Jurkat, Clone E6-1 (cell line): ENCODE measurements at regions not wholly inside any gene's neighbourhood (a gene's known extent, or its start where the extent isn't known, plus 50 kb on each side); places are given as distances from the start of the nearest gene placed in this dataset.
A peak's percentile ranks its signal among the peaks of the same experiment; 100 is the strongest.

Source experiments
- DNase-seq: peaks from one replicate; pipeline ENCODE4 v3.0.0-alpha.2; 2011; ENCODE audit warnings: low read depth, low spot score
- H3K4me3 ChIP-seq: 2 replicates; pipeline ENCODE4 v1.5.1; 2011; ENCODE audit warnings: mild to moderate bottlenecking, low read length, control low read depth, moderate library complexity

DNA sequence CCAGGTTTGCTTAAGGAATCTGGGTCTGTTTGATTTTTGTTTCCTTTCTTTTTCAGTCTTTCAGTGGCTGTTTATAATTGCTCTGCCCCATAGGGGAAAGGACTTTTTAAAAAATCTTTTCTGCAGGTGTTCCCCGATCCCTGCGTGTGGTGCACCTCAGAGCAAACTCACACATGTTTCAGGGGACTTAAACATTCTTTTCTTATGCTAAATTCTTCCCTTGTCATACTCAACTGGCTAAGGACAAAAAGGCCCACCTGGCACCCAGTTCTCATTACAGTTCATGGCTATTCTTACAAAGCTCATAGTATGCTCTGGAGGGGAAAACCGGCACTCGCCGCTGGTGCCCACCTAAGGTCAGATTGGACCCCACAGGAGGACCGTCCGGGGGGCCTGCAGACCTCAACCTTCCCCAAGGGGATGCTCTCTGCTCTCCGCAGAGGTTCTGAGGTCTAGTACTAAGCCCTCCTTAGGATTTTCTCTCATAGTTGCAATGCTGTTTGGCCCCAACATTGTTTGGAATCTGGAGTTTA, 220.3 kb downstream of the HGF start:
- DNase-seq: no peak
- no peak overlapping the region for H3K4me3 ChIP-seq

- no peak overlapping the region for H3K4me3 ChIP-seq
- DNase-seq: no peak
Measured at GRCh38 chr7:81534996-81535395, 234.9 kb downstream of the HGF start.

DNA sequence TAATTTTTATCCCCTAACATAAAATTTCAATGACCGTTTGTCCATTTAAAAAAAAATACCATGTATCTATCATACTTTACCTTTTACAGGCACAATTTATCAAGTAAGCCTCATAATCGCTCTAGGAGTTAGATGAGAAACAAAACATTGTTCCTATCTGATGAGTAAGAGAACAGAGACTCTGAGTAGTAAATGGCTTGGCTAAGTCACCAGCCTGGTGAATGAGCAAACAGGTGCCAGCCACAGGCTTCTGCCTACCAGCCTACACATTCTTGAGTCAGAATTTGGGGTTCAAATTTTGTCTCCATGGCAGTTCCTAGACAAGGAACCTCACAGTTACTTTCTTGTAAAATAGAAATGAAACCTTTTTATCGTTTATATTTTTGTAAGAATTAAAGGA, 235.4 kb downstream of the HGF start:
- no peak for DNase-seq
- no peak overlapping the region for H3K4me3 ChIP-seq

DNA sequence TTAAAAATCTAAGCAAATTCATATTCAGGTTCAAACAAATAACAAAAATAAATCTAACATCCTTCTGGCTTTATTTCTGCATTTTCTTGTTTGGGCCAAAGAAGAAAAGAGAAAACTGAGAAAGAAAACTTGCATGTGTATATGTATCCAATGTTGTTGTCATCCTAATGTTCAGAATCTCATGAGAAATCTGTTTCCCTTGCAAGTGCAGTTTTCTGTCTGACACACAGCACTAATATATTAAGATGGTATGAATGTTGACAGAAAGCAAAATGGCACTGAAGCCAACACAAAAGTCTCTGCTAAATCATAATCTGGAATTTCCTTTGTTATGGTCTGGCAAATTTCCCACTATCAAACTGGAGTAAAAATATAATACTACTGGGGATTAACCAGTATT, 235.9 kb downstream of the HGF start:
- no peak overlapping the region for H3K4me3 ChIP-seq
- DNase-seq: no peak

- DNase-seq: no peak
- H3K4me3 ChIP-seq: no peak overlapping the region
Measured at GRCh38 chr7:81533426-81533825, 236.4 kb downstream of the HGF start.

GRCh38 chr7:81529785-81530184, 240.1 kb downstream of the HGF start:
- H3K4me3 ChIP-seq: no peak overlapping the region
- DNase-seq: no peak

- H3K4me3 ChIP-seq: no peak overlapping the region
- DNase-seq: no peak
Measured at GRCh38 chr7:81527651-81528050, 242.2 kb downstream of the HGF start.

- no peak for DNase-seq
- no peak overlapping the region for H3K4me3 ChIP-seq
Measured at GRCh38 chr7:81526971-81527370, 242.9 kb downstream of the HGF start.

- DNase-seq: no peak
Measured at GRCh38 chr7:81525841-81526240, 244.0 kb downstream of the HGF start.

DNA sequence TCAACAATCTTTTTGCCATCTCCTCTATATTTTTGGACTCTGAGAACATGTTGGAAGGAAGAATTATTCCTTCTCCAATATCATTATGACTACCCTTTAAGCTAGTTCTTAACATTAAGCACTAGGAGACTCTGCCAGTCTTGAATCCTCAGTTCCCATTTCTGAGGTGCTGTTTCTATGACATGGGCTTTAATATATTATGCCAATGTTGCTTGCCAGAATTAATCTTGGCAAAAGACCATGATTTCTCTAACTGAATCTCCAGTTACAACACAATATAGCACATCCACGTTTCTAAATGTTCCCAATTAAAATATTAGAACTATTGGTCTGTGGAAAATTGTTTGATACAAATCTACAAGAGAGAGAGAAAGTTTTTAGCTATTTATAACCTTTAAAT, 250.0 kb downstream of the HGF start:
- H3K4me3 ChIP-seq: no peak overlapping the region

More at GRCh38 chr7:81525841-81526240, 244.0 kb downstream of the HGF start:
- no peak overlapping the region for H3K4me3 ChIP-seq

DNA sequence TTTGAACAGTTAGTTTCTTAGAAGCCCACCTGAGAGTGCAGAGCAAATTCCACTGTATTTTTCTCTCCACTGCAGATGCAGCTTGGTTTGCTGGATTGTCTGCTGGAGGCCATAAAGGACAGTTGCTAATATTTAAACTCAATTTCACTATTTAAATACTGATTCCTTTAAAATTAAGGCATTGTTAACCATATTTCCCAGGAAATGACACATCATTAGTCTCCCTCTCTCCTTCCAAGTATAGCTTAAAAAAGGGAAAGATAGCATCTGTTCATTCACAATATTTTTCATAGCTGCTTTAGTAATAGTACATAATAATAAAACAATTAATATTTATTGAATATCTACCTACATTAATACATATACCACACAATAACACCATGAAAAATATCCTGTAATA, 252.9 kb downstream of the HGF start:
- no peak for DNase-seq
- no peak overlapping the region for H3K4me3 ChIP-seq

More for the DNA sequence above, 250.0 kb downstream of the HGF start:
- no peak for DNase-seq

DNA sequence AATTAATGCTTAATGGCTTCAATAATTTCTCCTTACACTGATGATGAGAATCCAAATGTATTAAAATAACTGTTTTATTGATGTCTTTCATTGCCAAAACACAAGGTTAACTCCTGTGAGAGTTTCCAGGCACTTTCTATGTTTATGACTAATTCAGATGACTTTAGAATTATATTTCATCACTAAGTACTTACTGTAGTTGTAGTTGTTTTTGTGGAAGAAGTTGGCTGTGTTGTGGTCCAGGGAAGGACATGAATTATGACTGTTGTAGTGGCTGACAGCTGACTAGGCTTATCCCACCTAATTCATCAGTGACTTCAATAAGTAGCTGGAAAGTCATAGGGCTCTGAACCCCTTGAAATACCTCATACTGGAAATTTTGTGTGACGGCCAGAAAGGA, 254.8 kb downstream of the HGF start:
- no peak for DNase-seq
- H3K4me3 ChIP-seq: no peak overlapping the region

- no peak for DNase-seq
- H3K4me3 ChIP-seq: no peak overlapping the region
Measured at GRCh38 chr7:81514546-81514945, 255.3 kb downstream of the HGF start.

DNA sequence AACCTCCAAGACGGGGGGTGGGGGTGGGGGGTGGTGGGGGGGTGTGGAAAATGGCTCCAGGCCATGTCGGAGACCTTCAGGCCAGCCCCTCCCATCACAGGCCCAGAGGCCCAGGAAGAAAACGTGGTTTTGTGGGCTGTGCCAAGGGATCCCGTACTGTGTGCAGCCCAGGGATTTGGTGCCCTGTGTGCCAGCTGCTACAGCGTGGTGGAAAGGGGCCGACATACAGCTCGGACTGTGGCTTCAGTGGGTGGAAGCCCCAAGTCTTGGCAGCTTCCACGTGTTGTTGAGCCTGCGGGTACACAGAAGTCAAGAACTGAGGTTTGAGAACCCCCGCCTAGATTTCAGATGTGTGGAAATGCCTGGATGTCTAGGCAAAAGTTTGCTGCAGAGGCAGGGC, 259.7 kb downstream of the HGF start:
- no peak overlapping the region for H3K4me3 ChIP-seq
- DNase-seq: no peak

GRCh38 chr7:81507221-81507620, 262.6 kb downstream of the HGF start:
- DNase-seq: no peak

GRCh38 chr7:81506609-81507008, 263.2 kb downstream of the HGF start:
- DNase-seq: no peak

More at GRCh38 chr7:81507221-81507620, 262.6 kb downstream of the HGF start:
- no peak overlapping the region for H3K4me3 ChIP-seq

DNA sequence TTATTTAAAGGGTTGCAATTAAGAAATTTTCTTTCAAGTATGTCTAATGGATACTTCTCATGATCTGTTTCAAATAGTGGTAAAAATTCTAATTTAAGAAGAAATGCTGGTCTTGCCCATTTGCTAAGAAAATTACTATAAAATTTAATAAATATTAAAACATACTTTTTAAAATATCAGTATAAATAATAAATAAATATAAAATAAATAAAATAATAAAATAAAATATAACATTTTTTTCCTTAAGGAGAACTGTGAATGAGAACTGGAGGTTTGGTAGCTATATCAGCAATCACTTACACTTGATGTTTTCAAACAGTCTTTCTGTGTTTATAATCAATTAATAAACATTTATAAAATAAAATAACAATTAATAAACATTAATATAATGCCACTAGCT, 266.1 kb downstream of the HGF start:
- H3K4me3 ChIP-seq: no peak overlapping the region
- DNase-seq: no peak

More at GRCh38 chr7:81506609-81507008, 263.2 kb downstream of the HGF start:
- H3K4me3 ChIP-seq: no peak overlapping the region

- DNase-seq: no peak
- no peak overlapping the region for H3K4me3 ChIP-seq
Measured at GRCh38 chr7:81503336-81503735, 266.5 kb downstream of the HGF start.

- H3K4me3 ChIP-seq: no peak overlapping the region
- DNase-seq: no peak
Measured at GRCh38 chr7:81501220-81501619, 268.6 kb downstream of the HGF start.

DNA sequence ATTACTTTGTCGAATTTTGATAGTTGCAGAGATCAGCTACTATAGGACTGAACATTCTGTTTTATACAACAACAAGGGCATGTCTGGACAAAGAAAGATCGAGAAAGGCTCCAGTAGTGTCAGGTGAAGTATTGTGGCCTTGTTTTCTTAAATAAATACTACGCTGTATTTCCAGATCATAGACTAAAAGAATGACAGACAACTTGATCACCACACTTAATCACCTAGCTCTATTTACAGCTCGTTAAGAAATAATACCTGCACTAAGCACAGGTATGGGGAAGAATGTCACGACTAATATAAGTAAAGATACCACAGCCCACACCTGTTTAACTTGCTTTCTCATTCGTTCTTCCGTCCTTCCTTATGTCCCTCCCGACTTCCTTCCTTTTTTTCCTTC, 269.2 kb downstream of the HGF start:
- DNase-seq: no peak
- no peak overlapping the region for H3K4me3 ChIP-seq

GRCh38 chr7:81499262-81500116, 270.4 kb downstream of the HGF start:
- peak; percentile 62 for DNase-seq

More at GRCh38 chr7:81499262-81500116, 270.4 kb downstream of the HGF start:
- no peak overlapping the region for H3K4me3 ChIP-seq
